ENCODE measurements at regions not wholly inside any gene's neighbourhood (a gene's known extent, or its start where the extent isn't known, plus 50 kb on each side); places are given as distances from the start of the nearest gene placed in this dataset.

GRCh38 chr11:109347304-109347703 lies 74.7 kb upstream of the C11orf87 start:
- in situ Hi-C loops (cut with MboI; ENCODE audit: low pct_unique_long_range_greater_than_20kb, low sequenced_read_pairs, unreplicated experiment) = no loop called here
- TF ChIP-seq CTCF (IDR thresholded peaks at IDR 0.05; ENCODE audit: extremely low read depth, insufficient read depth, missing control alignments) = no peak
- no peak for DNase-seq (ENCODE audit: low spot score)

GRCh38 chr11:109349276-109350080 lies 72.5 kb upstream of the C11orf87 start:
- no peak for TF ChIP-seq CTCF (IDR thresholded peaks at IDR 0.05; ENCODE audit: extremely low read depth, insufficient read depth, missing control alignments)
- in situ Hi-C loops (cut with MboI; ENCODE audit: low pct_unique_long_range_greater_than_20kb, low sequenced_read_pairs, unreplicated experiment) = no loop called here
- no peak for DNase-seq (ENCODE audit: low spot score)

- TF ChIP-seq CTCF (IDR thresholded peaks at IDR 0.05; ENCODE audit: extremely low read depth, insufficient read depth, missing control alignments) = no peak
- no peak for DNase-seq (ENCODE audit: low spot score)
- in situ Hi-C loops (cut with MboI; ENCODE audit: low pct_unique_long_range_greater_than_20kb, low sequenced_read_pairs, unreplicated experiment) = no loop called here
These were observed 71.9 kb upstream of the C11orf87 start for GRCh38 chr11:109350091-109350490.

GRCh38 chr11:109362059-109362458 lies 59.9 kb upstream of the C11orf87 start:
- in situ Hi-C loops (cut with MboI; ENCODE audit: low pct_unique_long_range_greater_than_20kb, low sequenced_read_pairs, unreplicated experiment) = no loop called here
- DNase-seq (ENCODE audit: low spot score) = no peak
- no peak for TF ChIP-seq CTCF (IDR thresholded peaks at IDR 0.05; ENCODE audit: extremely low read depth, insufficient read depth, missing control alignments)

- no peak for TF ChIP-seq CTCF (IDR thresholded peaks at IDR 0.05; ENCODE audit: extremely low read depth, insufficient read depth, missing control alignments)
- in situ Hi-C loops (cut with MboI; ENCODE audit: low pct_unique_long_range_greater_than_20kb, low sequenced_read_pairs, unreplicated experiment) = no loop called here
- no peak for DNase-seq (ENCODE audit: low spot score)
These were observed 58.3 kb upstream of the C11orf87 start for GRCh38 chr11:109363682-109364081.

GRCh38 chr11:109364851-109365250 lies 57.1 kb upstream of the C11orf87 start:
- no peak for TF ChIP-seq CTCF (IDR thresholded peaks at IDR 0.05; ENCODE audit: extremely low read depth, insufficient read depth, missing control alignments)
- in situ Hi-C loops (cut with MboI; ENCODE audit: low pct_unique_long_range_greater_than_20kb, low sequenced_read_pairs, unreplicated experiment) = no loop called here
- DNase-seq (ENCODE audit: low spot score) = no peak
